GM19438 (cell line): ENCODE measurements at regions not wholly inside any gene's neighbourhood (a gene's known extent, or its start where the extent isn't known, plus 50 kb on each side); places are given as distances from the start of the nearest gene placed in this dataset.

Source experiments
- ATAC-seq: cut with Tn5 transposase; IDR thresholded peaks from one replicate; pipeline ENCODE4 v1.9.1; 2021; ENCODE audit warnings: low read depth; ENCODE audit not compliant: unreplicated experiment

DNA sequence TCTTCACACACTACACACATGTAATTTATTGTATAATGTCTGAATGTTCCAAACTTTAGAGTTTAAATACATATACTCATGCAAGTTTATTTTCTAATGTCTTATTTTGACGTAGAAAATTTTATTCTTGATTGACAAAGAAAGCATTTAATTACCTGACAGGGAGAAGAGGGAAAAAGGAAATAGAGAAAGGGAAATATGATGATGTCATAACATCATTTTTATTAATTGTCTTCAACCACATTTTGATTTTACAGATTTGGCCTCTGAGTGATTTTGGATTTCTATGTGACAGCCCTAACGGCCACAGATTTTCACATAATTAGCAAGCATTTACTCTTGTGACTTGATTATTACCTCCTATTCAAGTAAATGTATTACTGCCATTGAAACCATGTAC, 106.1 kb upstream of the FSTL4 start:
- no peak for ATAC-seq

DNA sequence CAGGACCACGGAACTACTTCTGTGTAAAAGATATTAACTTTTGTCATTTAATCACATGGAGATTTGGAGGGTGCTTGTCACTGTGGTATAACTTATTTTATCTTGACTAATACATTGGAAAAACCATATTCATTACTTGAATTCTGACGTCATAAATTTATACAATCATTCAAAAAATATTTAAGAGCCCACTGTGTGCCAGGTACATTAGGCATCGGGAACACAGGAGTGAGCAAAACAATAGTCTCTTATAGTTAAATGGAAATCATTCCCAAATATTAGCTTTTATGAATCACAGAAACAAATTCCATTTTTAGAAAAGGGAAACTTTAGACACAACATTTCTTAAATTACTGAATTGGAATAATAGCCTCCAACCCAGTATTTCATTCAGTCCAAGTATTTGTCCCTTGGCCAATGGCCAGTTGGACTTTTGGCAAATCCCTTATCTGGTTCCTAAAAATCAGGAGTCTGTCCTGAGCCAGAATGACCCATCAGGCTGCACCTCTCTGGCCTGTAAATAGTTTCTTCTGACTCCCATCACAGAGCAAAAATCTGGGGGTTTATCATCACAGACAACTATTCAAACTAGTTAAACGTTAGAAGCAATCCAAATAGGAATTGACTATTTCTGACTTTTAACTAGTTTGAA, 104.3 kb upstream of the FSTL4 start:
- no peak for ATAC-seq

DNA sequence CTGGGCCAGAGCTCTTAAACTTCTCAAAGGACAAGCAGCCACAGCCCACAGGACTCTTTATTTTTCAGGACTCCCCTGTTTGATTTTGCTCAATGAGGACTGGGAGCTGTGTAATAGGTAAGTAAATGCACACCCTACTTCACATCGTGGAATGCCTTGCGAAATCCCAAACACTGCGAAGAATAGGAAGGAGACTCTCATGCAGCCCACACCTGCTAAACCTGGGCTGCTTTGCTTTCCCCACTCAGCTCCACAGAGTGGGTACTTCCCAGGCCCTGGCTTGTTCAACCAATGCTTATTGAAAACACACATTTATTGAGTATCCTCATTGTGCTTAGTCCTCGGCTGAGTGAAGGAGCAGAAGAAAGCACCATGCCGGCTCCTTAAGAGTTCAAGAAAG, 103.3 kb upstream of the FSTL4 start:
- no peak for ATAC-seq

DNA sequence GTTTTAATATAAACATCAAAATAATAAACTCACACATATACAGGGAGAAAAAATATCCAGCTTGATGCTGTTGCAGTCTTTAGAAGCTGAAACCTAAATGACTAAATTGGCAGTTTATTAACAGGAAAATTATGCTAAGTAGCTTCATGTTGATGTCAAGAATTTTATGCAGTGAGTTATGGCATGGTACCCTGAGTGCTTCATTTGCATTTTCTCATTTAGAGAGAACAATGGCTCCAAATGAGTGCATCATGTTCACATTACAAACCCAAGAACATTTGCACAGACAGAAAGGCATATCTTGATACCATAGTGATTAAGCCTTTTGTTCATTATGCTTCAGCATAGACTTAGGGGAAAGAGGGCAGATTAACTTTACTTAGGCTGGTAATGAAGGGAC, 102.9 kb upstream of the FSTL4 start:
- ATAC-seq = no peak

DNA sequence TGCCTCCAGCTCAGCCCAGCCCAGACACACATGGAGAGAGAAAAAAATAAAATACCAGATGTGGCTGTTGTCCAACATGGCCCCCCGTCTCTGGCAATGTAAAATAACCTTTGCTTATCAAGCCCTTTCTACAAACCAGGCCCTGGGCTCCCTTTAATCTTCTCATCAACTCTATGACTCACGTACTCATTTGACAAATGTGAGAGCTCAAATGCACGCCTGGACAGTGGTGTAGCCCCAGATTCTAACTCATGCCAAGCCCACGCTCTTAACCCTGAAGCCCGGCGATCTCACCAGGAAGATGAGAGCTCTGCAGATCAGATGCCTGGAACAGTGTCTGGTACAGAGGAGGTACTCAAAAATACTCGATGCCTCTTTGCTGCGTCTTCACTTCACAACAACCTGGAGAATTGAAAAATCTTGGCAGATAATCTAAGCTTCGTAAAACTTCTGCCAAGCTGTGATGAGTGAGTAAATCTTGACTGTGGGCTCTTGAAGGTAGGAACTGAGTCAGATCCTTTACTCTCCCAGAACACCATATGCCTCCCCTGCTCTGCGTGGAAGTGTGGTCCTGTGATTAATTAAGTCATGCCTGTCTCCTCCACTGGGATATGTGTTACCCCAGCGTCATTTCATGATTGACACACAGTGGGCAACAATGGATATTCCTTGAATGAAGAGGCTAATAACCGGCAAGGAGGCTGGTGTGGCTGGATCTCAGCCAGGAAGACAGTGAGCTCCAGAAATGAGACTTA, 102.0 kb upstream of the FSTL4 start:
- ATAC-seq = no peak

DNA sequence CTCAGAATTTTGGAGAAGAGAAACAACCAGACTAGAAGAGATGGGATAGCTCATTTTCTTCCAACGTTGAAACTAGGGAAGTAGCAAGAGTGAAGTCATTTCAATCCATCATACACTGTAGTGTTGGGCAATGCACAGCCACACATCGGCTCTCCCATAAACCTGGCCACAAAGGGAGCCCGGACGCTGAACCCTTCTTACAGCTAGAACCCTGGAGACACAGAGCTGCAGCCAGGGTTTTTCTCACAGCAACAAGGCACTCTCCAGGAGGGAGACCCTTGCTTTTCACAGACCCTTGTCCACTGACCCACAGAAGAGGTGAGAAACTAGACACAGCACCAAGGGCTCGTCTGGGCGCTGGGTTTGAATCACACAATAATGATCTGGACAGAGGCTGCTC, 101.4 kb upstream of the FSTL4 start:
- ATAC-seq = no peak

DNA sequence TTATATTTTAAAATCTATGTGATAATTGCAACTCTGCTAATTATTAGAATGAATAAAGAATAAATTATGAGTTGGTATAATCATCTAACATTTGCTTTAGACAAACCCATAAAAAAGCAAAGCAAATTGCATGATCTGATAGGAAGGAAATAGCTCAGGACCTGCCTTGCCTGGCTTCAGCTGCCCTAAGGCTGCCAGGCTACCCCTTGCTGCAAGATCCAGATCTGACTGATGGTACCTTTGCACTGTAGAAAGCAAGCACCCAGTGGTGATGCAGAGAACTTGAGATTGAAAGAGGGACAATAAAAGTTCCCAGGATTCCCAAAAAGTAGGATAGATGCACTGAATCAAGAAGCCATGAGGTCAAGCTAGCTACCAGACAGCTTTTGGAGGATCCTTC, 100.9 kb upstream of the FSTL4 start:
- ATAC-seq = no peak

DNA sequence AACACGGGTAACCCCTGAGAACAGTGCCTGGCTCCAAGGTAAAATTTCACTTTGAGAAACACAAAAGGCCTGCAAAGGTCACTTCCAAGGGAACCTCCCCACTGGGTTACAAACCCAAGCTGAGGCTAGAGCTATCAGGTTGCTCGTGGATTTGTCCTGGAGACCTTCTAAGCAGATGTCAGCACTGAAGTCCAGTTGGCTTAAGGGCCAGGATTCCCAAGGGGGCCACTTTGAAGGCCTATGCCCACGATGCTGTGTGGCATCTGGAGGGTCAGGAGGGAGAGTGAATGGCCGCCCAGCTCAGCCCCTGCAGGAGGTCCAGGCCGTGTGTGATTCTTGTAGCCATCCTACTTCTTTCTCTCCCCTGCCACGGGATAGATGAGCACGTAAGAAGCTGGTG, 100.2 kb upstream of the FSTL4 start:
- ATAC-seq = no peak

DNA sequence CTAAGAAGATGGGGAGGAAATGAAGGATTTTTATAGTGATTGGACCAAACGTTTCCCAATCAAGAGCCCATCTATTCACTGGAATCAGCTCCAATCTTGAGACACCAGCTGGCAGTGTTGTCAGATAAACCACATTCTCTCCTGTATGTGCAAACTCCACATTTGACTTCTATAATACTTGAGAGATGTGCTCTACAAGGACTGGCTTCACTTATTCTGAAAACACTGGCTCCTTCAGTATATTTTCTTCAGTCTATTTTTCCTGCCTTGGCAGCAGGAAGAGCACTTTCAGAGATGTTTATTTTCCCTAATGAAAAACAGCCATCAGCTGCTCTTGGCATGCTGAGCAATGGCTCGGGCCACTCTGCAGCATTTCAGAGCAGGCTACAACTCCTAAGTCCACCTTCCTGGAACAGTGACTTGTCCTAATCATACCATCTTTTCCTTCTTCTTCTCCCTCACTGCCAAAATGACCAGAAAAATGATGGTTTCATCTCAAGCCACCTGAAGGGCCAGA, 96.9 kb upstream of the FSTL4 start:
- no peak for ATAC-seq

DNA sequence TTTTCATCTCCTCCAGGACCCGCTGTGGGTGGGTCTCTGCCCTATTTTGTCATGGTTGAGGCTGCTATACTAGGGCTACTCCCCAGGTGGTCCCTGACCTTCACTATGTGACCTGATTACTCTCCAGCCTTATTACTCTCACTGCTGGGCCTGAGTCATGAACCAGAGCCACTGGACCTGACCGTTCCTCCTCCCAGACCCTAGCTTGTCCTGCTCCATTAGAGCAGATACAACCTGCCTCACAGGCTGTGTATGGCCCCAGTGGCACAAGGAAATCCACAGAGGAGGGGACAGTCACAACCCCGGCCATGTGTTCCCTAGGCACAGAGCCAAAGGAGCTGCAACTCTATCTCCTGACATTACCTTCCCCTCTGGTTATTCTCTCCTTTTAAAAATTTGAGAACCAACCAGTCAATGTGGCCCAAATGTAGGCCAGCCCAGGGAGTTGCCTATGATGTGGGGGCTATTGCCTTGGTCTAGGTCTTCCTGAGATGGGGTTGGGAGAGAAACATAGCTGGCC, 96.0 kb upstream of the FSTL4 start:
- no peak for ATAC-seq

DNA sequence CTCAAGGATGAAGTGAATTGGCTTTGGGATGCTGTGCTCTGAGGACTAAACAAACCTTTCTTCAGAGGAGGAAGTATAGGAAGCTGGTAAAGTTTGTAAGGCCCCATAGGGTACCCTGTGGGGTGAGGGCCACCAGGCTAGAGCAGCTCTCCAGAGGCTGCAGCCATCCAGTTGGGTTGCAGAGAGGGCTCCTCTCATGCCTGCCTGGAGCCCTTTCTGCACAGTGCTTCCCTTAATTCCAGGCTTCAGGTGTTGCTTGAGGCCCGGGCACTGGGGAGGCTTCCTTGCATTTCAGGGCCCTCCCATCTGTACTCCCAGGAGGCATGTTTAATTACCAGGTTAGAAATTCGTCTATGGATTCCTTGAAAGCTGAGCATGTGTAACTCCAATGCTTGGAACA, 95.3 kb upstream of the FSTL4 start:
- no peak for ATAC-seq

DNA sequence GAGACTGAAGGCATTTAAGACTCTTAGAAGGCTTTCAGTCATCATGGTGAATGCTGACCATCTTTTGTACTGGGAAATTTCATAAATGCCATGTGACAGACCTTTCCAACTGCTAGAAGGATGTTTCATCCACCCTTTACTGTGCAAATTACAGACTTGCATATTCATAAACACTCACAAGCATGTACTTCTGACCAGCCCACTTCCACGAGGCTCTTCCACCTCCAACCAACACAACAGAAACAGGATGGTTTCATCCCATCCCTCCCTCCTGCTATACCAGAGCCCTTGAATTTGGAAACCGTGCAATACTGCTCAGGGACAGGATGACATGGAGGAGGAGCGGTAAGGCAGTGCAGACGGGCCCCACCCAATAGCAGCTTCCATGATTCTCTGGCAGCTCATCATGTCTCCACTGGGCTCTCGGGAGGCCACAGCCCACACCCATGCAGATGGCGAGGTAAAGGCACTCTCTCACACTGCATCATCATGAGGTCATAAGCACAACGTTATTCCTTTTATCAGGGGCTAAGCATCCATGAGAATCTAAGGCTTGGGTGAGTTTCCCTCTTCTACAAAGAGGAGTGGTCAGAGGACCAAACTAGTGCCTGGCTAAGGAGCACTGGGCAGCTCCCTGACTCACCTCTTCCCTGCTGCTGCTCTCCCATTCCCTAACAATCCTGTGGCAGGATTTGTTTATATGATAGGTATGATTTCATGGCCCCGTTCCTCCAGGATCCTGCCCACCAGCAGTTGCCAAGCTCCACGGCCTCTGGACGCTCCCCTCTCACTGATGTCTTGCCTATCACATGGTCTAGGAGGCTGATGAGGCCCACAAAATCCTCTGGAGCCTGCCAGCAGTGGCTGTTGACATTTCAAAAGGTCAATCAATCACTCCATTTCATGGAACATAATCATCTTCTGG, 94.4 kb upstream of the FSTL4 start:
- ATAC-seq = no peak

DNA sequence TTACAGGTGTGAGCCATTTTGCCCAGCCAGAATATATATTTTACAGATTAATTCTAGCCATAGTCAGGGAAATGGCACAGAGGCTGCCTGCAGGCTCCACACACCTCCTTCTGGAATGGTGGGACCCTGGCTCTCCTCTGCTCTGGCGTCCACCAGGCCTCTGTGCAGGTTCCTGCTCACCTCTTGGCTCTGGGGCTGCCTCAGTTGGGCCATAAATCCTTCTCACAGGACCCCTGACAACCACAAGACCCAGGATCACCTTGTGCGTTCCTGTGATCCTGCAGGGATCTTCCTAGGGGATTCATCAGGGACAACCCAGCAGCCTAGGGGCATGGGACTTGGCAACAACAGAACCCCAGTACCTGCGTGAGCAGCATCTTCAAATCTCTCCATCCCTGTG, 93.0 kb upstream of the FSTL4 start:
- no peak for ATAC-seq

DNA sequence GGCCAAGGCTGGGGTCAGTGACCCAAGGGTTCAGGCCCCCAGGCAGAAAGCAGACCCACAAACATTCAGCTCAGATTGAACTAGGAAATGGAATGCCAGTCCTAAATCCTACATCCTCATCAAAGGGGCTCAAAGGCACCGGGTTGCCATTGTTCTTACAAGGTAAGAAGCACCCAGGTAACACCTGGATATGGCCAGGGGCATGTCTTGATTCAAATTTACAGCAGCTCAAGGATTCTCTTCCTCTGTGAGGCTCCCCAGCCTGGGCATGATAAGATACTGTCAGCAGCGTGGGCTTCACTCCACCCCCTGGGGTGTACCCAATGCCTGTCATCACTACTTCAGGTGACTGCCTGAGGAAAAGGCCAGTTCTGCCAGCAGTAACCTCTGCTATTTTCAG, 92.1 kb upstream of the FSTL4 start:
- ATAC-seq = no peak

DNA sequence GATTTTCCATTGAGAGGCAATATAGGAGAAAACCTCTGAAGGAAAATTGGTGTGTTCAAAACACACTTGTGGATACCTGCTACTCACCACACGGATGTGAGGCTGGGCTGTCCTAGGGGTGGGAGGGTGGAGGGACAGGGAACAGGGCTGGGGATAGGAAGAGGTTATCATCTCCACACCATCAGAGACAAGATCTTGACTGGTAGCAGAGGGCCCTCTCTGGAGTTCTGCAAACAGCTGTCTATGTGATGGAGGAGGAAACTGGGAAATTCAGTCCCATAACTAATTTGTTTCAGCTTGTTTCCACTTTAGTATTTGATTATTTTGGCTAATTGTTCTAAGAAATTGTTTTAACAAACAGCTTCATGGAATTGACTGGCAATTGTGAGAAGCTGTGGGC, 91.6 kb upstream of the FSTL4 start:
- ATAC-seq = no peak

DNA sequence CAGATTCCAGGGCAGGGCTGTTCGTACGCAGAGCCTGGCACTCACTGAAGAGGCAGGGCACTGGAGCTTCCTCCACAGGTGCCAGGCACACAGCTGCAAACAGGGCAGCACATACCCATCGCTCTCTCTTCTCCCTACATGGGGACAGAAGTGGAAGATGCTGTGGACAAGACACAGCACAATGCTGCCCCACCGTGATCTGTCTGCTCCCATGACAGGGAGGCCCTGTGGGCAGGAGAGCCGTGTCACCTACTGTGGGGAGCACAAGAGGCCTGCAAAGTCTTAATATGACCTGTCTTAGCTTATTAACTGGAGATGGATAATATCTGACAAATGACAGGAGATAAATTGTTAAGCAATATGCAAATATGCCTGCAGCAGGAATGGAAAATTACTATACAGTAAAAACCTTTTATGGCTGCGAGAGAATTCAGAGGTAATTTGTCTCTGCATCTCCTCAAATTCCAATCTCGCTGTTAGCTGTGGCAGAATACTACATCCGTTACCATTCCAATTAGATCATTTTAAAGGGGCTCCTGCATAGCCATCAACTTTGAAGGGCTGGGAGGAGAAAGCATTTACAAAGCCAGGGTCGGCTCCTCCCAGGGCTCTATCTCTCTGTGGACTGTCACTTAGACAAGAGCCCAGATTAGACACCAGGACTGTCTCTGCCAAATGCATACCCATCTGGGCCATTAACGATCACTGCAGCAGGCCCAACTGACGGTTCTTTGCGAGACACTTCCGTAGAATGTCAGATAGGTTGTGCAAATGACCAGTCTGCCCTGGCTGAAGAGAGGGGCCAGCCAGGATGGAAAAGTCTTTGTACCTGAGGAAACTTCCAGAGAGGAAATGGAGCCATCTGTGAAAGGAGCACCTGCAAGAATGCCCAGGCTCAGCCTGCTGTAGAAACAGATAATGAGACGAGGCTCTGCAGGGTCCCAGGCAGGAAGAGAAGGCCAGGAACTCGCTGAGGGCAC, 90.7 kb upstream of the FSTL4 start:
- ATAC-seq = no peak

DNA sequence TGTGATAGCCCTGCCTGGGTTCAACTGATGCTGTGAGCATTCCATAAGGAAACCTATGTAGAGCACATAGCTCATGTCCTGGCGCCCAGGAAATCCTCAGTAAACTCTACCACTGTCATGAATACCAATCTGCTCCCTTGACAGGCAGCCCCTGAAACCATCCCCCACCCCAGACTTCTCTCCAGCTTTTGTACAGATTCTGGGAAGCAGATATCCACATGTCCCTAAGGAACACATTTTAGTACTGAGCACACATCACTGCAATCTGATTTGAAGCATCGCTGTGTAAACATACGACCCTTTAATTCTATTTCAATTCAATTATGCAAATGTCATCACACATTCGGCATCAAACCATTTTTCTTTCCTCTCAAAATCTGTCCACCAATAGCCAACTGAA, 89.5 kb upstream of the FSTL4 start:
- ATAC-seq = no peak

DNA sequence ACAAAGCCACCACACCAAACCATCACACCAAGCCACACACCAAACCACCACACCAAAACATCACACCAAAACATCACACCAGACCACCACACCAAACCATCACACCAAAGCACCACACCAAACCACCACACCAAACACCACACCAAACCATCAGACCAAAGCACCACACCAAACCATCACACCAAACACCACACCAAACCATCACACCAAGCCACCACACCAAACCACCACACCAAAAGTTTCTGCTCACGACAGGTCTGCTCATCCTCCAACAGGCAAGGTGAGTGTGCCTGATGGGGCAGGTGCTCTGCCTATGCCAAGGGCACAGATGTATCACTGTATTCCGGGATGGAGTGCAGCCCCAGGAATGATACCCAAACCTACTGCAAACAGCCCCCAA, 87.9 kb upstream of the FSTL4 start:
- ATAC-seq = no peak

DNA sequence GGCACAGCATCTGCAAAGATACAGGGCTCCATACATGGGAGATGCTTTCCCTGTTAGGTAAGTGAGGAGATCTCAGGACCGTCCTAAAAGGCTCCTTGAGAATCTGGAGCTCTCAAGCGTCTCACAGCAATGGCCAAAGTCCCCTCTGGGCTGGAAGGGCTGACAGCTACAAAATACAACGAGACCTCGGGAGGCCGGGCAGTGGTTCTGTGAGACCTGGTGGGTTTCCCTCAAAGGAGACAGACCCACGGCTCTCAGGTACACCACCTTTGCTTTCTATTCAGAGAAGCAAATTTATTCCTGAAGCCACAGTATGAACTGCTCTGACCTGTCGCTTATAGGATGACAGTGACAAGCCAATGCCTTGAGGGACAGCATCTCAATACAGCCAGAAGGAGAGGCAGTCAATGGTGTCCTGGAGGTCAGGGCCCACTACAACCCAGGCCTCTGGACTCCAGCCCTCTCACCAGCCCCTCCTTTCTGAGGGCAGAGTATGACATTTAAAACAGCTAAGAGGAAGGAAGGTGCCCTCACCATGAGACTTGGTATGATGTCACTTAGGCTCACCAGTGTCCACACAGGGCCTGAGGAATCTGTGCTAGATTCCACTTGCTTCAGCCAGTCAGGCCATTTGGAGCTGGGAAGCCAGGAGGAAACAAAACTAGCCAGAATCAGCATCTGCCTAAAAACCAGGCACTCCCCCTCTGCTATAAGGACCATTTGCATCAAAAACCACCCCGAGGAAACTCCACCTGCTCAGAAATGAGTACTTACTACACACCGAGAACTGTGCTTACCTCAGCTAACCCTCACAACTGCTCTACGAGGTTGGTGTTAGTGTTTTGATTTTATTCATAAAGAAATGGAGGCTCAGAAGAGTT, 86.5 kb upstream of the FSTL4 start:
- no peak for ATAC-seq
